Neural cell (in vitro differentiated cells): ENCODE measurements at regions not wholly inside any gene's neighbourhood (a gene's known extent, or its start where the extent isn't known, plus 50 kb on each side); places are given as distances from the start of the nearest gene placed in this dataset.

Experiments
- H2AFZ ChIP-seq: fragments of 200-600, 300-800 bp; sonication (generic), shearing (Covaris generic); 2 replicates; pipeline ENCODE4 v1.6.0; 2014; ENCODE audit warnings: low read depth, mild to moderate bottlenecking, antibody characterized with exemption, low read length, moderate library complexity
- H3F3A ChIP-seq: fragments of 200-600 bp; shearing (Covaris generic); 2 replicates; pipeline ENCODE4 v1.6.1; 2016; ENCODE audit warnings: mild to moderate bottlenecking, moderate library complexity, mixed read lengths, antibody characterized with exemption, low read length; ENCODE audit not compliant: insufficient read depth, poor library complexity, severe bottlenecking
- H3K27ac ChIP-seq: fragments of 200-600, 300-800 bp; sonication (generic), shearing (Covaris generic); 2 replicates; pipeline ENCODE4 v1.5.1; 2014; ENCODE audit warnings: mild to moderate bottlenecking, low read length, moderate library complexity
- H3K27me3 ChIP-seq: fragments of 300-800, 200-600 bp; sonication (generic), shearing (Covaris generic); 2 replicates; pipeline ENCODE4 v1.6.0; 2014; ENCODE audit warnings: mild to moderate bottlenecking, low read depth, low read length, moderate library complexity; ENCODE audit not compliant: insufficient read depth
- H3K36me3 ChIP-seq: fragments of 300-800, 200-600 bp; sonication (generic), shearing (Covaris generic); 2 replicates; pipeline ENCODE4 v1.5.1; 2014; ENCODE audit warnings: mild to moderate bottlenecking, antibody characterized with exemption, low read length, moderate library complexity; ENCODE audit not compliant: insufficient read depth
- H3K4me2 ChIP-seq: fragments of 300-800, 200-600 bp; sonication (generic), shearing (Covaris generic); 2 replicates; pipeline ENCODE4 v1.6.0; 2014; ENCODE audit warnings: mild to moderate bottlenecking, low read length
- H3K4me3 ChIP-seq: fragments of 300-800, 200-600 bp; sonication (generic), shearing (Covaris generic); 2 replicates; pipeline ENCODE4 v1.5.1; 2014; ENCODE audit warnings: mild to moderate bottlenecking, low read length, moderate library complexity
- H3K79me2 ChIP-seq: fragments of 200-600 bp; shearing (Covaris generic); replicated peaks from 2 replicates; pipeline ENCODE4 v1.6.0; 2014; ENCODE audit warnings: mild to moderate bottlenecking, low read length, moderate library complexity; ENCODE audit not compliant: insufficient read depth
- H3K9ac ChIP-seq: fragments of 300-800, 200-600 bp; sonication (generic), shearing (Covaris generic); 2 replicates; pipeline ENCODE4 v1.6.1; 2016; ENCODE audit warnings: mild to moderate bottlenecking, low read length, mixed read lengths
- H3K9me2 ChIP-seq: fragments of 200-600 bp; shearing (Covaris generic); 2 replicates; pipeline ENCODE4 v1.6.1; 2016; ENCODE audit warnings: mild to moderate bottlenecking, low read length, mixed read lengths; ENCODE audit not compliant: insufficient read depth
- H3K9me3 ChIP-seq: fragments of 200-600, 300-800 bp; sonication (generic), shearing (Covaris generic); 2 replicates; pipeline ENCODE4 v1.6.1; 2016; ENCODE audit warnings: mild to moderate bottlenecking, mixed run types, low read length, moderate library complexity, mixed read lengths
- H4K20me1 ChIP-seq: fragments of 200-600 bp; shearing (Covaris generic); 2 replicates; pipeline ENCODE4 v1.6.1; 2016; ENCODE audit warnings: mild to moderate bottlenecking, mixed run types; ENCODE audit not compliant: insufficient read depth
- EP300 ChIP-seq: fragments of 450-650 bp; conservative IDR thresholded peaks from 2 replicates; pipeline ENCODE4 v1.6.1; 2014; ENCODE audit warnings: antibody characterized with exemption, mild to moderate bottlenecking, moderate library complexity; ENCODE audit not compliant: poor library complexity, severe bottlenecking
- EZH2 ChIP-seq: fragments of 200-600, 300-800 bp; shearing (Covaris generic), sonication (generic); IDR thresholded peaks from 2 replicates; pipeline ENCODE4 v1.6.1; 2014; ENCODE audit warnings: antibody characterized with exemption, low read length, borderline replicate concordance, mild to moderate bottlenecking; ENCODE audit not compliant: insufficient read depth, poor library complexity, severe bottlenecking
- MXI1 ChIP-seq: fragments of 450-650 bp; conservative IDR thresholded peaks from 2 replicates; pipeline ENCODE4 v1.6.1; 2014; ENCODE audit warnings: antibody characterized with exemption, mild to moderate bottlenecking; ENCODE audit not compliant: poor library complexity, severe bottlenecking
- POLR2AphosphoS5 ChIP-seq: IDR thresholded peaks from 2 replicates; pipeline ENCODE4 v1.6.1; 2012
- RAD21 ChIP-seq: fragments of 450-650 bp; conservative IDR thresholded peaks from 2 replicates; pipeline ENCODE4 v1.6.1; 2014; ENCODE audit warnings: antibody characterized with exemption, mild to moderate bottlenecking, moderate library complexity
- REST ChIP-seq: IDR thresholded peaks from 2 replicates; pipeline ENCODE4 v1.6.1; 2012; ENCODE audit warnings: borderline replicate concordance
- SMC3 ChIP-seq: fragments of 450-650 bp; conservative IDR thresholded peaks from 2 replicates; pipeline ENCODE4 v1.6.1; 2014; ENCODE audit warnings: antibody characterized with exemption, mild to moderate bottlenecking, moderate library complexity; ENCODE audit not compliant: poor library complexity
- TAF1 ChIP-seq: IDR thresholded peaks from 2 replicates; pipeline ENCODE4 v1.6.1; 2012; ENCODE audit warnings: low read depth
- TF ChIP-seq, protein P1 (sequence below): fragments of 450-650 bp; IDR thresholded peaks from 2 replicates; pipeline ENCODE4 v1.5.1; 2014; ENCODE audit warnings: antibody characterized with exemption, mild to moderate bottlenecking, moderate library complexity; ENCODE audit not compliant: poor library complexity, severe bottlenecking

DNA sequence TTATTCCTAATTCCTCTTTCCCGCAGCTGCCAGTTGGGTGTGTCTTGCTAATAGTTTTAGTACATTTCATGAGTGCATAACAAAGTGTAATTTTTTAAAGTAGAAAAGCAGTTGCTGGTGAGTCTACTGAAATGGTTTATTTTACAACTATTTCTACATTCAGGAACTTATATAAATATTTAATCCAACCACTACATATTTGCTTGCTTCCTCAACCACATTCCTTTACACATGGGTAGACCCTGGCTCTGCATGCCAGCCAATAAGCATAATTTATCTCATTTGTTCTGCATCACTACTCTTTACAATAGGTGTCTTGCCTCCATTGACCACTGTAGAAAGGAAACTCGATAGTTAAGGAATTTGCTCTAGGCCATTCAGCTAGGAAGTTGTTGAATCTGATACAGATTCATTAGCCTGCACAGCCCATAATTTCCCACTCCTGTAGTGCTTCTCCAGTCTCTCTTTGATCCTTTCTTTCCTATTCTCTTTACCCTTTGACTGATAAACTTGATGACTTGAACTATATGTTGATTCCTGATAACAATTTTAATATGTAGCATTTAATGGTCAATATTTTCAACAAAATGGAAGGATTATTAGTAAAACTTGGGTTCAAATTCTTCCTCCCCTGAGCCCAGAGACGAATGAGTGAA lies 342.5 kb upstream of the ACTBL2 start:
- Histone ChIP-seq H2AFZ (no peak overlapping the region), H3K4me2 (no peak overlapping the region), H3F3A (no peaks in the 10 kb centered on the region), H3K4me3 (no peak overlapping the region), H4K20me1 (no peaks in the 10 kb centered on the region), H3K27ac (no peak overlapping the region), H3K36me3 (no peaks in the 10 kb centered on the region), H3K9me3 (no peaks in the 10 kb centered on the region), H3K9ac (no peak overlapping the region), H3K79me2 (no peaks in the 10 kb centered on the region), H3K27me3 (no peaks in the 10 kb centered on the region), H3K9me2 (no peaks in the 10 kb centered on the region)
- no peak for TF ChIP-seq EP300
- TF ChIP-seq POLR2AphosphoS5: no peak
- no peak for TF ChIP-seq REST
- no peak for TF ChIP-seq EZH2
- TF ChIP-seq, protein P1, sequence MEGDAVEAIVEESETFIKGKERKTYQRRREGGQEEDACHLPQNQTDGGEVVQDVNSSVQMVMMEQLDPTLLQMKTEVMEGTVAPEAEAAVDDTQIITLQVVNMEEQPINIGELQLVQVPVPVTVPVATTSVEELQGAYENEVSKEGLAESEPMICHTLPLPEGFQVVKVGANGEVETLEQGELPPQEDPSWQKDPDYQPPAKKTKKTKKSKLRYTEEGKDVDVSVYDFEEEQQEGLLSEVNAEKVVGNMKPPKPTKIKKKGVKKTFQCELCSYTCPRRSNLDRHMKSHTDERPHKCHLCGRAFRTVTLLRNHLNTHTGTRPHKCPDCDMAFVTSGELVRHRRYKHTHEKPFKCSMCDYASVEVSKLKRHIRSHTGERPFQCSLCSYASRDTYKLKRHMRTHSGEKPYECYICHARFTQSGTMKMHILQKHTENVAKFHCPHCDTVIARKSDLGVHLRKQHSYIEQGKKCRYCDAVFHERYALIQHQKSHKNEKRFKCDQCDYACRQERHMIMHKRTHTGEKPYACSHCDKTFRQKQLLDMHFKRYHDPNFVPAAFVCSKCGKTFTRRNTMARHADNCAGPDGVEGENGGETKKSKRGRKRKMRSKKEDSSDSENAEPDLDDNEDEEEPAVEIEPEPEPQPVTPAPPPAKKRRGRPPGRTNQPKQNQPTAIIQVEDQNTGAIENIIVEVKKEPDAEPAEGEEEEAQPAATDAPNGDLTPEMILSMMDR: no peak
- no peak for TF ChIP-seq TAF1
- TF ChIP-seq RAD21: no peak

DNA sequence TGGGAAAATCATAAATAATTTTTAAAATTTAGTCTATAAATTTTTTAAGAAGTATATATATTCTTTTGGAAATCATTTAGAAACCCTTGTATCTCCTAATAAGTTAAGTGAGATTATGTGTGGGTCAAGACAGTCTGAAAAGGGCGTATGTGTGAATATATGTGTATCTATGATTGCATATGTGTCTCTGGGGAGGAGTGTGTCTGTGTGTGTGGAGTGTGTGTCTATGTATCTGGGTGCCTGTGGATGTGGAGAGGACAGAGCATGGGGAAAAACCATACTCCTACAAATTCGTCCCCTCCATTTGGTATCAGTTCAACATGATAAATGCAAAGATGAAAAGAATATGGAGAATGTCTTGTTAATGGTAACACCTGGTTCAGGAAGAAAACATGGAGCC lies 342.0 kb upstream of the ACTBL2 start:
- H3K4me3 ChIP-seq: no peak overlapping the region
- H3K4me2 ChIP-seq: no peak overlapping the region
- no peaks in the 10 kb centered on the region for H3K9me3 ChIP-seq
- H3K9me2 ChIP-seq: no peaks in the 10 kb centered on the region
- no peaks in the 10 kb centered on the region for H3K79me2 ChIP-seq
- H2AFZ ChIP-seq: no peak overlapping the region
- no peaks in the 10 kb centered on the region for H3K36me3 ChIP-seq
- no peaks in the 10 kb centered on the region for H4K20me1 ChIP-seq
- H3K27me3 ChIP-seq: no peaks in the 10 kb centered on the region
- H3K27ac ChIP-seq: no peak overlapping the region
- TF ChIP-seq MXI1 (no peak), POLR2AphosphoS5 (no peak), REST (no peak), TAF1 (no peak), SMC3 (no peak), RAD21 (no peak), EP300 (no peak), EZH2 (no peak)
- TF ChIP-seq, protein P1: no peak
- no peaks in the 10 kb centered on the region for H3F3A ChIP-seq
- no peak overlapping the region for H3K9ac ChIP-seq
